Endothelial cell of umbilical vein (primary cell): ENCODE measurements at regions not wholly inside any gene's neighbourhood (a gene's known extent, or its start where the extent isn't known, plus 50 kb on each side); places are given as distances from the start of the nearest gene placed in this dataset.
A peak's percentile ranks its signal among the peaks of the same experiment; 100 is the strongest.

Experiments used
- BruUV-seq: library from RNA; stranded (reverse); fragments of 400-500 nt; replicated peaks from 2 replicates; lab custom pipeline; 2021; lab: Mats Ljungman, UMichigan
- CTCF ChIA-PET: fragments of 300-600, 350-600 bp; sonication (Branson Sonifier 250); formaldehyde crosslinking; loops from one replicate; lab custom pipeline; 2021; ENCODE audit warnings: antibody characterized with exemption, inconsistent platforms; lab: Charles Lee
- POLR2A ChIA-PET: fragments of 300-600, 350-600 bp; sonication (Branson Sonifier 250); formaldehyde crosslinking; loops from one replicate; lab custom pipeline; 2021; ENCODE audit warnings: antibody characterized with exemption, inconsistent platforms; lab: Charles Lee
- DNase-seq: peaks from one replicate; pipeline ENCODE4 v3.0.0-alpha.2; 2011; ENCODE audit warnings: low read depth, low spot score
- FAIRE-seq: peaks from 2 replicates; lab custom pipeline; 2011; peaks lifted over from hg19 to GRCh38; lab: Jason Lieb, UNC
- H2AFZ ChIP-seq: 2 replicates; pipeline ENCODE4 v1.6.0; 2012; ENCODE audit warnings: low read depth, low read length, control low read depth, inconsistent platforms
- H3K27ac ChIP-seq: 2 replicates; pipeline ENCODE4 v1.5.1; 2011; ENCODE audit warnings: low read depth, mild to moderate bottlenecking, control low read depth, low read length, moderate library complexity; ENCODE audit not compliant: insufficient read depth
- H3K27me3 ChIP-seq, 2 experiments: 2 replicates each; pipeline versions ENCODE4 v1.6.0 to v1.6.1; 2011; ENCODE audit warnings: low read length in 2 of 2, mixed read lengths in 1 of 2; ENCODE audit not compliant: control insufficient read depth in 2 of 2, insufficient read depth in 2 of 2
- H3K36me3 ChIP-seq, 2 experiments: 2 replicates in 1 of 2; 3 replicates in 1 of 2; pipeline ENCODE4 v1.5.1; 2011; ENCODE audit warnings: low read length in 2 of 2, mild to moderate bottlenecking in 1 of 2, moderate library complexity in 1 of 2; ENCODE audit not compliant: control insufficient read depth in 2 of 2, insufficient read depth in 2 of 2; ENCODE audit errors: extremely low read depth in 1 of 2
- H3K4me1 ChIP-seq: 3 replicates; pipeline ENCODE4 v1.5.1; 2011; ENCODE audit warnings: mild to moderate bottlenecking, low read length; ENCODE audit not compliant: control insufficient read depth, insufficient read depth; ENCODE audit errors: extremely low read depth
- H3K4me2 ChIP-seq: 2 replicates; pipeline ENCODE4 v1.6.1; 2011; ENCODE audit warnings: low read length, control low read depth, mixed read lengths; ENCODE audit not compliant: insufficient read depth
- H3K4me3 ChIP-seq, 3 experiments: fragments of 200-600 bp in 1 of 3; sonication (generic), shearing (Covaris generic) in 1 of 3; replicated peaks in 1 of 3; 2 replicates each; pipeline ENCODE4 v1.5.1; 2011 to 2016; ENCODE audit warnings: control low read depth in 3 of 3, low read length in 3 of 3, mild to moderate bottlenecking in 2 of 3, inconsistent platforms in 1 of 3, low read depth in 1 of 3, moderate library complexity in 1 of 3; ENCODE audit not compliant: insufficient read depth in 1 of 3
- H3K79me2 ChIP-seq: 2 replicates; pipeline ENCODE4 v1.6.0; 2012; ENCODE audit warnings: low read length, inconsistent platforms; ENCODE audit not compliant: control insufficient read depth, insufficient read depth
- H3K9ac ChIP-seq: replicated peaks from 2 replicates; pipeline ENCODE3; 2011; ENCODE audit warnings: low read length, control low read depth; ENCODE audit not compliant: insufficient read depth; ENCODE audit errors: extremely low read depth
- H3K9me1 ChIP-seq: replicated peaks from 3 replicates; pipeline ENCODE4 v1.6.0; 2011; ENCODE audit warnings: mild to moderate bottlenecking, low read length; ENCODE audit not compliant: control insufficient read depth, insufficient read depth; ENCODE audit errors: extremely low read depth
- H3K9me3 ChIP-seq: replicated peaks from 2 replicates; pipeline ENCODE4 v1.5.1; 2012; ENCODE audit warnings: low read length, inconsistent platforms; ENCODE audit not compliant: control insufficient read depth, insufficient read depth
- H4K20me1 ChIP-seq: replicated peaks from 2 replicates; pipeline ENCODE3; 2011; ENCODE audit warnings: mild to moderate bottlenecking, low read length; ENCODE audit not compliant: control insufficient read depth, insufficient read depth; ENCODE audit errors: extremely low read depth
- EZH2 ChIP-seq: IDR thresholded peaks from 2 replicates; pipeline ENCODE4 v1.6.1; 2012; ENCODE audit warnings: borderline replicate concordance, low read depth, mild to moderate bottlenecking, moderate library complexity, low read length, inconsistent platforms; ENCODE audit not compliant: severe bottlenecking
- FOS ChIP-seq: IDR thresholded peaks from 2 replicates; pipeline ENCODE4 v1.6.1; 2011; ENCODE audit warnings: mild to moderate bottlenecking, low read length, moderate library complexity, borderline replicate concordance; ENCODE audit not compliant: insufficient read depth
- GATA2 ChIP-seq: IDR thresholded peaks from 2 replicates; pipeline ENCODE4 v1.7.0; 2011; ENCODE audit warnings: low read depth, mild to moderate bottlenecking, moderate library complexity, mixed read lengths, low read length; ENCODE audit not compliant: insufficient read length, insufficient read depth
- JUN ChIP-seq: IDR thresholded peaks from 2 replicates; pipeline ENCODE4 v1.6.1; 2011; ENCODE audit warnings: borderline replicate concordance, low read depth; ENCODE audit not compliant: insufficient read length, insufficient read depth
- MYC ChIP-seq: IDR thresholded peaks from one replicate; pipeline ENCODE4 v1.6.1; 2011; ENCODE audit warnings: mild to moderate bottlenecking, low read depth, low read length
- POLR2A ChIP-seq: IDR thresholded peaks from 2 replicates; pipeline ENCODE4 v1.6.1; 2012; ENCODE audit warnings: low read depth, mild to moderate bottlenecking, control low read depth, low read length
- POLR2AphosphoS5 ChIP-seq: IDR thresholded peaks from 2 replicates; pipeline ENCODE4 v1.6.1; 2012; ENCODE audit warnings: low read depth, mild to moderate bottlenecking, control low read depth, low read length, moderate library complexity; ENCODE audit not compliant: insufficient read depth
- dilution Hi-C: fragments of 300-500 bp; cut with MboI; formaldehyde crosslinking; loops from one replicate; pipeline ENCODE4 v1.15.0; 2019; ENCODE audit warnings: low sequenced_read_pairs; ENCODE audit not compliant: extremely low pct_ligation_motif_present
- intact Hi-C: fragments of 100-400 bp; cut with micrococcal nuclease; formaldehyde crosslinking; loops from one replicate; pipeline ENCODE4 v1.10.0; 2022
- TF ChIP-seq, protein P1 (sequence below): IDR thresholded peaks from 2 replicates; pipeline ENCODE4 v1.6.1; 2011; ENCODE audit not compliant: insufficient read depth, insufficient read length
- TF ChIP-seq, protein P2 (sequence below), 2 donors: IDR thresholded peaks; 1 replicate in 1 of 2; 2 replicates in 1 of 2; pipeline ENCODE4 v1.5.1; 2011; ENCODE audit warnings: low read length in 2 of 2, mild to moderate bottlenecking in 2 of 2, moderate library complexity in 2 of 2, control low read depth in 1 of 2, inconsistent platforms in 1 of 2, low read depth in 1 of 2; ENCODE audit not compliant: insufficient read depth in 1 of 2; ENCODE audit errors: extremely low read depth in 1 of 2

DNA sequence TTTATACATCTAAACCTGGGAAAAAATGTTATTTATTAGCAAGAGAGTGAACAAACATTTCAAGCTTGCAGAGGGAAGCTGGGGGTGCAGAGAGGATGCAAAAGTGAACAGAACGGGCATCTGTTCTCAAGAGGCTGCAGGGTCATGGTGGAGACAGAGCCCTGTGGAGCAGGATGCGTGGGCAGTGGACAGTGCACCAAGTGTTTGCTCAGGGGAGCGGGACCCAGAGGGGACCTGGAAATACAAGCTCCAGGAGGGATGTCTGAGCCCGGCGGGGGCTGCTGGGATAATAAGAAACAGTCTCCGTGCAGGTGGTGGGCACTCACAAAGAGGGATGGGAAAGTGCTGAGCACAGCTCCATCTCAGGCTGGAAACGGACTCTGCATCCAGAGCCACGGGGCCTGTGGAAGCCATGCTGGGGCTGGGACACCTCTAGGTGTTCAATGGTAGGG lies 105.3 kb upstream of the SLC45A1 start:
- Histone ChIP-seq H4K20me1 (no peaks in the 10 kb centered on the region), H3K9ac (no peak overlapping the region), H3K9me3 (no peaks in the 10 kb centered on the region), H3K4me2 (peak overlapping the region; percentile 22), H3K27ac (peak overlapping the region; percentile 85), H3K36me3 (no peaks in the 10 kb centered on the region), H3K79me2 (no peaks in the 10 kb centered on the region), H2AFZ (no peak overlapping the region), H3K27me3 (no peaks in the 10 kb centered on the region), H3K4me3 (no peak overlapping the region), H3K4me1 (peaks cover 23% of the 10 kb centered on the region), H3K9me1 (no peaks in the 10 kb centered on the region)
- DNase-seq: no peak
- dilution Hi-C loops (no loop called here), intact Hi-C loops (loop anchor here (1.0 to 2.0 kb wide), 4 partner anchors 16 to 91 kb away; no protein-coding TSS in a partner anchor)
- ChIA-PET POLR2A (no interaction called here), CTCF (interaction anchor here (0.8 to 1.9 kb wide), 4 partner anchors 11 to 198 kb away, joined by 3 to 6 read pairs (median 4); no protein-coding TSS in a partner anchor)
- TF ChIP-seq, protein P1, sequence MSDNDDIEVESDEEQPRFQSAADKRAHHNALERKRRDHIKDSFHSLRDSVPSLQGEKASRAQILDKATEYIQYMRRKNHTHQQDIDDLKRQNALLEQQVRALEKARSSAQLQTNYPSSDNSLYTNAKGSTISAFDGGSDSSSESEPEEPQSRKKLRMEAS: no peak
- TF ChIP-seq FOS: no peak
- TF ChIP-seq GATA2: no peak
- no peak for TF ChIP-seq POLR2A
- TF ChIP-seq EZH2: no peak
- no peak for TF ChIP-seq MYC
- TF ChIP-seq JUN: no peak
- no peak for TF ChIP-seq POLR2AphosphoS5
- TF ChIP-seq, protein P2, sequence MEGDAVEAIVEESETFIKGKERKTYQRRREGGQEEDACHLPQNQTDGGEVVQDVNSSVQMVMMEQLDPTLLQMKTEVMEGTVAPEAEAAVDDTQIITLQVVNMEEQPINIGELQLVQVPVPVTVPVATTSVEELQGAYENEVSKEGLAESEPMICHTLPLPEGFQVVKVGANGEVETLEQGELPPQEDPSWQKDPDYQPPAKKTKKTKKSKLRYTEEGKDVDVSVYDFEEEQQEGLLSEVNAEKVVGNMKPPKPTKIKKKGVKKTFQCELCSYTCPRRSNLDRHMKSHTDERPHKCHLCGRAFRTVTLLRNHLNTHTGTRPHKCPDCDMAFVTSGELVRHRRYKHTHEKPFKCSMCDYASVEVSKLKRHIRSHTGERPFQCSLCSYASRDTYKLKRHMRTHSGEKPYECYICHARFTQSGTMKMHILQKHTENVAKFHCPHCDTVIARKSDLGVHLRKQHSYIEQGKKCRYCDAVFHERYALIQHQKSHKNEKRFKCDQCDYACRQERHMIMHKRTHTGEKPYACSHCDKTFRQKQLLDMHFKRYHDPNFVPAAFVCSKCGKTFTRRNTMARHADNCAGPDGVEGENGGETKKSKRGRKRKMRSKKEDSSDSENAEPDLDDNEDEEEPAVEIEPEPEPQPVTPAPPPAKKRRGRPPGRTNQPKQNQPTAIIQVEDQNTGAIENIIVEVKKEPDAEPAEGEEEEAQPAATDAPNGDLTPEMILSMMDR (IDR thresholded peaks at IDR 0.05; ENCODE audit: extremely low read depth in 1 of 2, insufficient read depth in 1 of 2, low read depth in 1 of 2, low read length in 2 of 2): no peak
- no TSS peak for BruUV-seq
- no peak for FAIRE-seq
